Activated CD8-positive, alpha-beta T cell treated with anti-CD3 and anti-CD28 coated beads for 36 hours (primary cell): ENCODE measurements at regions not wholly inside any gene's neighbourhood (a gene's known extent, or its start where the extent isn't known, plus 50 kb on each side); places are given as distances from the start of the nearest gene placed in this dataset.

Experiments
- ATAC-seq: fragments of 200-7000 bp; cut with Tn5 transposase; one replicate; pipeline ENCODE4 v1.10.0; 2021; ENCODE audit warnings: mild to moderate bottlenecking, moderate library complexity
- CTCF ChIA-PET: fragments of 350-600 bp; sonication (Branson Sonifier 250); formaldehyde crosslinking; loops from one replicate; lab custom pipeline; 2021; ENCODE audit warnings: antibody characterized with exemption; lab: Charles Lee
- POLR2A ChIA-PET: fragments of 350-600 bp; sonication (Branson Sonifier 250); formaldehyde crosslinking; loops from one replicate; lab custom pipeline; 2021; ENCODE audit warnings: antibody characterized with exemption; lab: Charles Lee
- DNase-seq: peaks from one replicate; pipeline ENCODE4 v3.0.0-alpha.2; 2020
- H3K27ac Mint-ChIP-seq: one replicate; pipeline ENCODE4 v1.8.0; 2021; ENCODE audit warnings: mild to moderate bottlenecking, mixed read lengths
- H3K27me3 Mint-ChIP-seq: one replicate; pipeline ENCODE4 v1.8.0; 2021; ENCODE audit warnings: mixed read lengths
- H3K36me3 Mint-ChIP-seq: one replicate; pipeline ENCODE4 v1.8.0; 2021; ENCODE audit warnings: low read depth, mixed read lengths
- H3K4me1 Mint-ChIP-seq: one replicate; pipeline ENCODE4 v1.8.0; 2021; ENCODE audit warnings: low read depth, mixed read lengths
- H3K4me3 Mint-ChIP-seq: one replicate; pipeline ENCODE4 v1.8.0; 2021; ENCODE audit warnings: mild to moderate bottlenecking, moderate library complexity, mixed read lengths
- H3K9me3 Mint-ChIP-seq: one replicate; pipeline ENCODE4 v1.8.0; 2021; ENCODE audit warnings: mixed read lengths
- intact Hi-C: fragments of 100-400 bp; cut with micrococcal nuclease; formaldehyde crosslinking; loops from one replicate; pipeline ENCODE4 v1.10.0; 2022
- TF ChIP-seq, protein P1 (sequence below): fragments of 200-600 bp; IDR thresholded peaks from one replicate; pipeline ENCODE4 v1.8.0; 2022; ENCODE audit warnings: antibody characterized with exemption, mild to moderate bottlenecking

GRCh38 chr7:134391223-134391622 lies 67.7 kb downstream of the AKR1B1 start:
- CTCF ChIA-PET: no interaction called here
- H3K4me1 Mint-ChIP-seq: no peaks in the 10 kb centered on the region
- ATAC-seq: no peak

DNA sequence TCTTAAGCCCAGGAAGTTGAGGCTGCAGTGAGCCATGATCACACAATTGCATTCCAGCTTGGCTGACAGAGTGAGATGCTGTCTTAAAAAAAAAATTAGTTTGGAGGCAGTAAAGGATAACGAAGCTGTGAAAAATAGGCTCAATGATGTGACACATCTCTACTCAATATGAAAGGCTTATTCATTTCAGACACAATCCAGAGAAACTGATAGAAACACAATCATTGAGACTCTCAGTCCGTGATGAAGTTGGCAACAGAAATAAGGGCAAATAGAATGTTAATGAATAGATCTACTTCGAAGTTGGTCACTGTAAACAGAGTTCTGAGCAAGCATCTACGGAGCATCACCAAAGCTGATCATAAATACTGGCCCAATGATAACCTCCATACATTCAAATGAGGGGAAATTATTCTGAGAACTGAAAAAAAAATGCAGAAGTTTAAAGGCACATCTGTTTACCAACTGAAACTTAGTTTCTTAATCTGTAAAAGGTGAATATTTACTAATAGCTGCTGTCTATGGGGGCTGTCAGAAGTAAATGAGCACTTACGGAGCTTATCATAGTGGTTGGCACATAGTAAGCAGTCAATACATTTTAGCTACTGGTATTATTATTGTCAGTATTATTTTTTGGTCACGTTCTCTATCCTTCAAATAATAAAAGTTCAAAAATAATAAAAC lies 70.4 kb downstream of the AKR1B1 start:
- ChIA-PET POLR2A (no interaction called here), CTCF (interaction anchor here (1.0 to 1.8 kb wide), 4 partner anchors 9 to 126 kb away, joined by 3 to 7 read pairs (median 4); no protein-coding TSS in a partner anchor)
- TF ChIP-seq, protein P1, sequence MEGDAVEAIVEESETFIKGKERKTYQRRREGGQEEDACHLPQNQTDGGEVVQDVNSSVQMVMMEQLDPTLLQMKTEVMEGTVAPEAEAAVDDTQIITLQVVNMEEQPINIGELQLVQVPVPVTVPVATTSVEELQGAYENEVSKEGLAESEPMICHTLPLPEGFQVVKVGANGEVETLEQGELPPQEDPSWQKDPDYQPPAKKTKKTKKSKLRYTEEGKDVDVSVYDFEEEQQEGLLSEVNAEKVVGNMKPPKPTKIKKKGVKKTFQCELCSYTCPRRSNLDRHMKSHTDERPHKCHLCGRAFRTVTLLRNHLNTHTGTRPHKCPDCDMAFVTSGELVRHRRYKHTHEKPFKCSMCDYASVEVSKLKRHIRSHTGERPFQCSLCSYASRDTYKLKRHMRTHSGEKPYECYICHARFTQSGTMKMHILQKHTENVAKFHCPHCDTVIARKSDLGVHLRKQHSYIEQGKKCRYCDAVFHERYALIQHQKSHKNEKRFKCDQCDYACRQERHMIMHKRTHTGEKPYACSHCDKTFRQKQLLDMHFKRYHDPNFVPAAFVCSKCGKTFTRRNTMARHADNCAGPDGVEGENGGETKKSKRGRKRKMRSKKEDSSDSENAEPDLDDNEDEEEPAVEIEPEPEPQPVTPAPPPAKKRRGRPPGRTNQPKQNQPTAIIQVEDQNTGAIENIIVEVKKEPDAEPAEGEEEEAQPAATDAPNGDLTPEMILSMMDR: no peak
- intact Hi-C loops: no loop called here
- Mint-ChIP-seq H3K27ac (no peak overlapping the region), H3K9me3 (no peaks in the 10 kb centered on the region), H3K36me3 (no peaks in the 10 kb centered on the region), H3K4me1 (no peaks in the 10 kb centered on the region), H3K27me3 (peaks cover 1% of the 10 kb centered on the region), H3K4me3 (no peak overlapping the region)
- ATAC-seq (no peak), DNase-seq (no peak)

More at GRCh38 chr7:134391223-134391622, 67.7 kb downstream of the AKR1B1 start:
- no peaks in the 10 kb centered on the region for H3K36me3 Mint-ChIP-seq
- no peak overlapping the region for H3K4me3 Mint-ChIP-seq
- POLR2A ChIA-PET: no interaction called here
- TF ChIP-seq, protein P1: no peak
- no peak overlapping the region for H3K27ac Mint-ChIP-seq
- DNase-seq: no peak
- H3K27me3 Mint-ChIP-seq: peaks cover 4% of the 10 kb centered on the region
- intact Hi-C loops: no loop called here
- H3K9me3 Mint-ChIP-seq: no peaks in the 10 kb centered on the region

DNA sequence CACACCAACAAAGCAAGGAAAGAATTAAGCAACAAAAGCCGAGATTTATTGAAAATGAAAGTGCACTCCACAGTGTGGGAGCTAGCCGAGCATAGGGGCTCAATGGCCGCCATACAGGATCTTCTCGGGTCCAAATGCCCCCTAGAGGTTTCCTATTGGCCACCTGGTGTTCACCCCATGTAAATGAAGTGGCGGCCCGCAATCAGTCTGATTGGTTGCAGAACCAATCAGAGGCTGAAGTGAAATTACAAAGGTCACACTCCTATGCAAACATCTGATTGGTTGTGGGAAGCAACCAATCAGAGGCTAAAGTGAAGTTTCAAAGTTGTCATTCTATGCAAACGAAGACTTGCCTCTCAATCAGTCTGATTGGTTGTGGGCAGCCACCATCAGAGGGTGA lies 61.8 kb upstream of the SLC35B4 start:
- intact Hi-C loops: no loop called here
- H3K9me3 Mint-ChIP-seq: no peaks in the 10 kb centered on the region
- POLR2A ChIA-PET: no interaction called here
- TF ChIP-seq, protein P1: no peak
- ATAC-seq: no peak
- H3K4me3 Mint-ChIP-seq: no peak overlapping the region
- peaks cover 3% of the 10 kb centered on the region for H3K27me3 Mint-ChIP-seq
- no peaks in the 10 kb centered on the region for H3K36me3 Mint-ChIP-seq
- no peaks in the 10 kb centered on the region for H3K4me1 Mint-ChIP-seq
- no peak for DNase-seq
- CTCF ChIA-PET: interaction anchor here (2.3 kb wide), 1 partner anchor 21 kb away, joined by 8 read pairs; no protein-coding TSS in a partner anchor
- no peak overlapping the region for H3K27ac Mint-ChIP-seq

GRCh38 chr7:134376693-134377092 lies 60.0 kb upstream of the SLC35B4 start:
- H3K36me3 Mint-ChIP-seq: no peaks in the 10 kb centered on the region
- H3K27me3 Mint-ChIP-seq: peaks cover 7% of the 10 kb centered on the region
- ATAC-seq (no peak), DNase-seq (no peak)
- no peaks in the 10 kb centered on the region for H3K9me3 Mint-ChIP-seq
- no peak overlapping the region for H3K27ac Mint-ChIP-seq
- H3K4me3 Mint-ChIP-seq: no peak overlapping the region
- intact Hi-C loops: no loop called here
- ChIA-PET POLR2A (no interaction called here), CTCF (interaction anchor here (1.3 to 2.3 kb wide), 2 partner anchors 19 to 56 kb away, joined by 4 to 8 read pairs; no protein-coding TSS in a partner anchor)
- no peaks in the 10 kb centered on the region for H3K4me1 Mint-ChIP-seq
- TF ChIP-seq, protein P1: no peak

- H3K9me3 Mint-ChIP-seq: no peaks in the 10 kb centered on the region
- ATAC-seq (no peak), DNase-seq (no peak)
- TF ChIP-seq, protein P1: no peak
- no peaks in the 10 kb centered on the region for H3K36me3 Mint-ChIP-seq
- no peaks in the 10 kb centered on the region for H3K4me1 Mint-ChIP-seq
- no peak overlapping the region for H3K4me3 Mint-ChIP-seq
- CTCF ChIA-PET: no interaction called here
- POLR2A ChIA-PET: no interaction called here
- H3K27ac Mint-ChIP-seq: no peak overlapping the region
- peaks cover 11% of the 10 kb centered on the region for H3K27me3 Mint-ChIP-seq
- intact Hi-C loops: no loop called here
These were observed 58.5 kb upstream of the SLC35B4 start for GRCh38 chr7:134375206-134375605.
